ENCODE measurements at regions not wholly inside any gene's neighbourhood (a gene's known extent, or its start where the extent isn't known, plus 50 kb on each side); places are given as distances from the start of the nearest gene placed in this dataset.

- DNase-seq = no peak
Observed at GRCh38 chr17:36696805-36697204, 95.4 kb downstream of the MRM1 start.

DNA sequence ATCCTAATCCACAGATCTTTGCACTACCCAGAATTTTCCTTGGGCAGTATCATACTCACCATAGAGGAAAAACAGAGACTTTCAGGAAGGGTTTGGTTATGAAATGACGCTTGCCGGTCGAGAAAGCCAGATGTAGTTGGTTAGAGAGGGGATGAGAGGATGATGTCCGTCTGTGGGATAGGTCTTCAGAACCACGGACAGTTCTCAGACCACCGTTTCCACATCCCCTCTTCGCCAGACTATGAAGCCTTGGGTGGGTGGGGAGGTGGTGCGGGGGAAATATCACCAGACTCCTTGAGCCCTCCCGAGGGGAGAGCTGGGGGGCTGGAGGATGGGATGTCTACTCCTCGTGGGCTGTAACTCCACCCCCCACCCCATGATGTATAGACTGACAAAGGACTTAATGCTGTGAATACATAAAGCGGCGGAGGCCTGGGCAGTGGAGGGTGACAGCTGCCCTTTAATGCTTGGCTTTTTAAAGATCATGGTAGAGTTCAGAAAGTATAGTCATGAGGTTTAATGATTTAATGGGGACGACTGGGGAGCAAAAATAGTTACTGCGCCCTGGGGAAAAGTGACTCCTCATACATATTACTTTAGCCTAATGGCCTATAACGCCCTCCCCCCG, 96.6 kb downstream of the MRM1 start:
- no peak for DNase-seq

DNA sequence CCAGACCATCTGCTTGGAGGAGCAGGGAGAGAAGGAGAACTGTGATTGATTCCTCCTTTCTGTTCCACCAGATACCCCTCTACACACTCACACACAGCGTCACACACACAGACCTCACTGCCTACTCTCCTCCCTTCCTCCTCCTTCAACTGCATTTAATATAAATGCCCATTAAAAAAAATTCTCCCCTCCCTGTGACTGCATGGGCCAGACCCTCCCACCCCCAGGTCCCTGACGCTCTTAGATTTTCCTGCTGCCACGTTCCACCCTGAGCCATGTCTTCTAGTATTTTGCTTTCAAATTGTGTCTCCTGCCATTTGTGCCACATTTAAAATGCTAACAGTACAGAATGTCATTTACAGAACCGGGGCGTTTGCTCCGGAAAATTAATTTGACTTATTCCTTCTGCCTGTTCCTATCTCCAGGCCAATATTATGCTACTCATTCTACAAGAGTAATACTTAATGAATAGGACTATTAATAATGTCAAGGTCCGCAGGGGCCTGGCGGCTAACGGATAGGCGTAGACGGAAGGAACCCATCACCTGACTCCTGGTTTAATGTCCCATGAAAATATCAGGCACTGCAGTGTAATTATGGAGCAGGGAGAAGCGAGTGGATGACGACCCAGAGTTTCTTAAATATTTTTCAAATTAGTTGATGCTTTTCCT, 100.2 kb downstream of the MRM1 start:
- no peak for DNase-seq

DNA sequence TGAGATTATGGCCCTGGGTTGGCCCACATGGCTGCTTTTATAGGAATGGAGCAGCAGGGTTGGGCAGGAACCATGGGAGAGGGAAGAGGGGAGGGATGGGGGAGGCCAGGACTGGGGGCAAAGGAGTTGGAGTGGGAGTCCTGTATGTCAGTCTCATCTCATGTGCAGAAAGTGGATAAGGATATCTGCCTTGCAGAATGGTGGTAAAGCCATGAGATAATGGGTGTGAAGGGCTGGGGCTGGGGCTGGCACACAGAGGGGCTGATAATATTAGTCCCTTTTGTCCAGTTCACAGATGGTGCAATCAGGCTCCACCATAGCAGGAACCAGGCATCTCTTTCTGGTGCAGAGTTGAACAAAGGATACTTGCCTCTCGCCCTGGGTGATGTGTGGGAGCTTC, 101.3 kb downstream of the MRM1 start:
- no peak for DNase-seq

- peak; percentile 49 for DNase-seq
Observed at GRCh38 chr17:36703860-36704266, 102.5 kb downstream of the MRM1 start.

- no peak for DNase-seq
Observed at GRCh38 chr17:36705283-36705795, 104.0 kb downstream of the MRM1 start.

DNA sequence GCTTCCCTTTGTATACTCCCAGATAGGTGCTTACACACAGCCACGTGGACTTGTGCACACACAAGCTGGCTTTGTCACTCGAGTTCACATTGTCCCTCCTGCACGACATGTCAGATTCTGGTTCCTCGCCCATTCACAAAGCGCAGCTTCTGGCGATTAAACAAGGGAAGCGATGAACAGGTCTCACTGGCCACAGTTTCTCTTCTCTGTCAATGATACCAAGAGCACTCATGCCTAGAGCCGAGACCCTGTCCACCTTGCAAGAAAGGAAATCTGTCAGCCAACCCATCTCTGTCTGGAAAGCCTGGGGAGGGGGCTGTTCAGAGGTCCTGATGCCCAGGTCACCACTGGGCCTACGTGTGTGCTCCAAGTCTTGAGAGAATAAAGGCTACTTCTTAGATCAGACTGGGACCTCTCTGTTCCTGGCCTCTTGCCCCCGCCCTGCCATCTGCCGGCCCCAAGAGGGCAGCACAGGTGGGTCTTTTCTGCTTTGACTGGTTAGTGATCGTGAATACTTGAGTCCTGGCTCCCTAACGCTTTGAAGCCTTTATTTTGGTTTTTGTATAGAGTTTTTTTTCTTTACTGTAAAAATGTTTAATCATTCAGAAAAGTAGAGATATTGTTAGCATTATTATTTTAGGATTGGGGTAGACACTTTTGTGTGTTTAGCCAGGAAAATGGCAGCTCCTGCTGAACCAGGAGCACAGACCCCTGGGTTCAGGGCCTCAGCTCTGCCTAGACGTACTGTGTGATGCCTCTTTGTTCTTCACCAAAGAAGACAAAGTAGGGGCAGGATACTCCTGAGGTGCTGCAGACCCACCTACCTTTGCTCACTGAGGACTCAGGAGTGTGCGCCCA, 104.7 kb downstream of the MRM1 start:
- DNase-seq = peak; percentile 65

DNA sequence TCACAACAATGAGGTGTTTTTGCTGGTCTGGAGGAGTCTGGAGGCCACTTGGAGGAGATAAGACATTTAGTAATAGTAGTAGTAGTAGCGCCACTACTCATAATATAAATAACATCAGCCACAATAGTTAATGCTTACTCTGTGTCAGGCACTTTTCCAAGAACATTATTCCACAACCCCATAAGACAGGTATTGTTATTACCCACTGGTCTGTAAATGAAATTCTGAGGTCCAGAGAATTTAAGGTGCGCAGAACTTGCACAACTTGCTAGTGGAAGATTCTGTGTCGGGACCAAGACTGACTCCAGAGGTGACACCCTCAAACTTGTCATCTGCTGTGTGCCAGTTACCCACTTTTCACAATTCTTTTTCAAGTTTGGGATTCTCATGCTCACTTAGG, 106.5 kb downstream of the MRM1 start:
- no peak for DNase-seq

DNA sequence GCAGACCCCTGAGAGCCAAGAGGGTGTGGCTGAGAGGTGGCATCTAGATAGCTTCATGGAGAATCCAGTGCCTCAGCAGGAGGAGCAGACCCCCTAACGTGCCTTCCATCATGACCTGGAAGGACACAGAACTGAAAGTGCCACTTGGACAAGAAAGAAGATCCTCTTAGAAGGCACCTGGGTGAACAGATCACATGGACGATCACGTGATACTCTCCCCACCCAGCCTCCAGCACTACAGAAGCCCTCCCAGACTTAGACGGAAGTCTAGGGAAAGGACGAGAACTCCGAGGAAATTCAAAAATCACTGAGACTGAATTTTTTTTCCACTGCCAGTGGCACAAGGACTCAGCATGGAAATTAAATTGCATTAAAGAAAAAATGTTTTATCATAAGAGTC, 113.4 kb downstream of the MRM1 start:
- no peak for DNase-seq

DNA sequence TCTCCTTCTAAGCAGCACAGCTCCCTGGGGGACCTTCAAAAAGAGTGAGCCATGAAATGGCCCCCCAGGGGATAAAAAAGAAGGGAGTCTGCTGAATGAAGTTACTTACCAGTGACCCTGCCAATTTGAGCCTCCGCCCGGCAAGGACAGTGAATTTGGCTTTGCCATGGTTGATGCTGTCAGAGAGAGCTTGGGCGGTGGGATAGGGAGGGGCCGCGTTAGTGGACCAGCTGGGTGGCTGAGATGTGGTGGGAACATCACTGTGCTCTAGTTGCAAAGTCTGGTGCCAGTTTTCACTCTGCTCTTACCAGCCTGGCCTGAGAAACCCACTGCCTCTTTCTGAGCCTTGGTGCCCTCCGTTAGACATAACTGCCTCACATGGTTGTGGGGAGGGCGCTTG, 114.6 kb downstream of the MRM1 start:
- no peak for DNase-seq

- DNase-seq = no peak
Observed at GRCh38 chr17:36717088-36717487, 115.7 kb downstream of the MRM1 start.

DNA sequence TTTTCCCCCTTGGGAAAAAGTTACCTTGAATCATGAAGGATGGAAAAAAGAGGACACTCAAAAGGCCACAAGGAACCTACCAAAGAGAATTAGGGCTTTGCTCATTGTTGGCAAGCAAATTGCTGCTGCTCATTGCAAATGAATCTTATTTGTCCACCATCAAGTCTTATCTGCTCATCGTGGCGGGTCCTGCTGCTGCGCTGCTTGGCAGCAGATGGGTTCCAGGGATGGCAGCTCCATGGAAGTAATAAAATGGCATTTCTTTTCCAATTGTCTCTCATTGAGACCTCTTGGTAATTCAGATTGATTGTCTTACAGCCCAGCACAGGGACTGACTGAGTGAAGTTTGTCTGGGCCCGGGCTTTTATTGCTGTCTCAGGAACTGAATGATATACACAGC, 118.7 kb downstream of the MRM1 start:
- DNase-seq = no peak

DNA sequence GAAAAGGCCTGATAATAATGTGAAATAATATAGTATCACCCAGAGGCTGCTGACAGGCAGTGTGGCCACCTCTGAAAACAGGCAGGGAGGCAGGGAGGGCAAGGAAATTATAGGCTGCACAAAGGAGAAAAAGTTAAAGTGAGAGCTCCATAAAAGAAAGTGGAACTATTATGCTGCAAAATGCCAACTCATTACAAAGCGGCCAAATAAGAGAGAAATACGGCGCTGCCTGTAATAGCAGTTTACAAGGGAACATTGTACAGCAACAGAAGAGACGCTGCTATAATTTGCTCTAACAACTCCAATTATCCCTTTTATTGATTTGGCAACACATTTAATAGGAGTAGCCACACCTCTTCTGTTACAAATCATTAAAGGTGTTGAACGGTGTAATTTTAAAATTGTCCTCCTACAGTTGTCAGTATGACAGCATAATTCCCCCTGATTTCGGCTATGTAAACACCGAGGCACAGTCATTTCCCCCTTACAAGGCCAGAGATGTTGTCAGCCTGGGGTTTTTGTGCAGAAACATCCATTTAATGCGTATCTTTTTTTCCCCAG, 120.3 kb downstream of the MRM1 start:
- DNase-seq = peak; percentile 59

- peak; percentile 88 for DNase-seq
Observed at GRCh38 chr17:36722121-36722902, 120.9 kb downstream of the MRM1 start.

DNA sequence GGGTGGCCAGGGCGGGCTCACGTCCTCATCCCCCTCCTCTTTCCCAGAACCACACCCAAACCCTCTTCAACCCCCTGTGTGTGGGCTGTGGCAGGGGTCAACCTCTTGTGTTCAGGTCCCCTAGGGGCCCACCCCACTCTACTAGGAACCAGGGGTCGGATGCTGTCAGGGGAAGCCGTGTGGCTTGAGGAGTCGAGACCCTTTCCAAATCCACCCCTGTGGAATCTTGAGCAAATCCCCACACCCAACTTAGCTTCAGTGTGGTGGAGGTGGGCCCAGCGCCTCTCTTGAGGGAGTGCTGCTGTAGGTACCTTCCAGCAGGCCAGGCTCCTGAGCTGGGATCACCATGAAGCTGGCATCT, 121.5 kb downstream of the MRM1 start:
- no peak for DNase-seq

DNA sequence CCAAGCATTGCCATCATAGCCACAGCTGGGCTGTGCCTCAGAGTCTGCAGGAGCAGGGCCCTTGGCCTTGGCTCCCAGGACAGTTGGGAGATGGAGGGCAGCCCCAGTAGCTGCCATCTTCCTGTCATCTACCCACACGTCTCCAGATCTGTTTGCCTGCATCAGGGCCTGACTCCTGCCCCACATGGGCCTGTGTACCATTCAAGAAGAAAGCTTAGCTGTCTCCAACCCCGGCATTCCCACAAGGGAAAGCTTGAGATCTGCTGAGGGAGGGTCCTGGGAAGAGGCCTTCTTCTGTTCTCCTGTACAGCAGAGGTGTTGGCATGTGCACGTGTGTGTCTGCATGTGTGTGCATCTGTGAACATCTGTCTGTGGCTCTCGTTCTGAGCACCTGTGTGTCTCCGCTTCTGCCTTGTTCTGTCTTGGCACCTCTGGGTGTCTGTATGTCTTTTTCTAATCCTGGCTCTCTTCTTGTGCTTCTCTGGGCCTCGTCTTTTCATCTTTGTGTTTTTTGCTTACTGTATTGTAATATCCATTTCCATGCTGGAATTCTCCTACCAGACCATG, 122.2 kb downstream of the MRM1 start:
- DNase-seq = no peak

DNA sequence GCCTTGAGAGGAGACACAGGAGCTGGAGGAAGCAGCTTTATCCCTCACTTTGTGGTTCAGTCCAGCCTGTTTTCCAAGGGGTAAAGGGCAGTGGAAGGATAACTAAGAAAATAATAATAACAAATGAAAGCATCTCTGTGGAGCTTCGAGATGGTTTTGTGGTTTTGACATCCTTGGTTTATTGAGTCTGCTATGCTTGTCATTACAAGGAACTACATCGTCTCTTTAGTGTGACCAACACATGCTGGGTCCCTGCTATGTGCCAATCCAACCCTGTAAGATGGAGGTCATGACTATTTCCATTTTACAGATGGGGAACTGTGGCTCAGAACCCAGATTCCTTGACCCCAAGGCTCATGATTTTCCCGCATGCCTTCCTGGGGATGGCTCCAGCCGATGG, 124.8 kb downstream of the MRM1 start:
- DNase-seq = no peak

- DNase-seq = no peak
Observed at GRCh38 chr17:36727052-36727451, 125.7 kb downstream of the MRM1 start.

DNA sequence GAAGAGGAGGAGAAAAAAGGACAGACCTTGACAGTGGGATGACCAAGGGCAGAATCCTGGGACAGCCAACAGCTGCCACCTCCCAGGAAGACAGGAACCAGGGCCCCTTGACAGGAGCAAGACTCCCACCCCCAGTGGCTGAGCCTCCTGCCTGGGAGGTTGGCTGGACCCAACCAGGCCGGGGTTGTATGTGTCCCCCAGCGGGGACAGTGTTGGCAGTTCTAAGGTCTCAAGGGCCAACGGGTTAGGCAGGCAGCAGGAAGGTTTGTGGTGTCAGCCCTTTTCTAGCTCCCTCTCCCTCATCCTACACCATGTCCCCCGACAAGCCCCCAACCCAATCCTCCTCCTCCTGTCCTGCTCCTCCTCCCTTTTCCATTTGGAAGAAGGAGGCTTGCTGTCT, 126.2 kb downstream of the MRM1 start:
- DNase-seq = no peak

DNA sequence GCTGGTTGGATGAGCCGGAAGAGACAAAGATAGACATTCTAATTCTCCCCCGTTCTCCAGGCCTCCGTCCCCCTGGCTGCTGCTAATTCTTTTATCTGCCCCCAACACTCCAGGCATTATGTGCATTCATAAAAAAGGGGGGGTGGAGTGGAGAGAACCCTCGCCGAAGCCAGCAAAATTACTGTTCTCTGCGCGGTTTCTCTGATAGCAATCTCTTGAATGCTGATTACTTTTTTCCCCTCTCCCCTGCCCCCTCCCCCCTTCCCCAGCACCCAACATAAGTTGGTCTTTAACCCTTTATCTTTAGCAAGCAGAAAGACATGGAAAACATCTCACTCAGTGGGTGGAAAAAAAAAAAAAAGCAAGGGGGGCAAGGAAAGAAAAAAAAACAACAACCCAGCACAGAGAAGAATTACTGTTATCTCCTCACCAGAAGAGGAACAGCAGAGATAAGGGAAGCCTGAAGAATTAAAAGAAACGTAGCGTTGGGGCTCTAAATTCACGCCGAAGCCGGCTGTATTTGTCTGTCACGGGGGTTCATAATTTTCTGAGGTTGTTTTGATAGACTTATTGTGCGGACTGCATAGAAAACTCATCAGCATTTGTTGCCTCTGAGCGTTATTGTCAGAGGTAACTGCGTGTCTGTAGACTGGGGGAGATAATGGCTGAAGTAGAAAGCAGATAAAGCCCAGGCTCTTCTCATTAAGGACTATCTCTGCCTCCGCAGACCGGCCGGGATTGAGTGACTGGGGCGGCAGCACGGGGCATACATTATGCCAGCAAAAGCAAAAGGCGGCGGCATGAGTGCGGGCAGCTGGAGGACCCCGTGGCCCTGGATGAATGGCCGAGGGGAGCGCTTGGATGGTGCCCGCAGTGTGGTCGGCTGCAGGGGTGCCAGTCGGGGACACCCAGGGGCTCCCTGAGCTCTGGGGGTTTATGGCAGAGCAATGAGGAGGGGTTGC, 126.9 kb downstream of the MRM1 start:
- DNase-seq = peak; percentile 25

All from activated CD4-positive, alpha-beta T cell treated with anti-CD3 and anti-CD28 coated beads, Interleukin-2, Interleukin-6, amounts not matched to agents 100 ng/mL and 50 ng/mL, durations not matched to agents 16 hours and 8 hours (primary cell).